ENCODE measurements at regions not wholly inside any gene's neighbourhood (a gene's known extent, or its start where the extent isn't known, plus 50 kb on each side); places are given as distances from the start of the nearest gene placed in this dataset.

- no peak for TF ChIP-seq POLR2AphosphoS5 (IDR thresholded peaks at IDR 0.05; ENCODE audit: insufficient read depth in 1 of 2, low read depth in 1 of 2)
- no peak for TF ChIP-seq POLR2A (IDR thresholded peaks at IDR 0.05)
These were observed 51.0 kb upstream of the TSC22D2 start for GRCh38 chr3:150357140-150357539.
